ENCODE measurements at regions not wholly inside any gene's neighbourhood (a gene's known extent, or its start where the extent isn't known, plus 50 kb on each side); places are given as distances from the start of the nearest gene placed in this dataset.

GRCh38 chr2:185531721-185532120 is 206.9 kb upstream of the FSIP2 start:
- Histone ChIP-seq H3K4me1 (replicated peaks) (no peaks in the 10 kb centered on the region), H3K9me3 (no peaks in the 10 kb centered on the region), H3K4me3 (no peak overlapping the region), H3K27ac (no peak overlapping the region), H3K27me3 (replicated peaks; ENCODE audit: insufficient read depth) (no peaks in the 10 kb centered on the region), H3K36me3 (no peaks in the 10 kb centered on the region)
- no peak for DNase-seq (ENCODE audit: low spot score)
- TF ChIP-seq POLR2A (IDR thresholded peaks at IDR 0.05): no peak
- no peak for TF ChIP-seq CTCF (IDR thresholded peaks at IDR 0.05)
- TF ChIP-seq POLR2AphosphoS5 (IDR thresholded peaks at IDR 0.05): no peak
- 52% methylated on average over 2 of the region's 2 CpGs for WGBS
- intact Hi-C loops (cut with DNase I): no loop called here

- Histone ChIP-seq H3K4me1 (replicated peaks) (no peaks in the 10 kb centered on the region), H3K27me3 (replicated peaks; ENCODE audit: insufficient read depth) (no peaks in the 10 kb centered on the region), H3K4me3 (no peak overlapping the region), H3K36me3 (no peaks in the 10 kb centered on the region), H3K9me3 (no peaks in the 10 kb centered on the region), H3K27ac (no peak overlapping the region)
- 91% methylated on average over 2 of the region's 2 CpGs for WGBS
- TF ChIP-seq POLR2A (IDR thresholded peaks at IDR 0.05) (no peak), POLR2AphosphoS5 (IDR thresholded peaks at IDR 0.05) (no peak), CTCF (IDR thresholded peaks at IDR 0.05) (no peak)
- intact Hi-C loops (cut with DNase I): no loop called here
- no peak for DNase-seq (ENCODE audit: low spot score)
Observed at GRCh38 chr2:185537689-185538088, 200.9 kb upstream of the FSIP2 start.

GRCh38 chr2:185567196-185567595 is 171.4 kb upstream of the FSIP2 start:
- DNase-seq (ENCODE audit: low spot score): no peak
- no peaks in the 10 kb centered on the region for H3K4me1 ChIP-seq (replicated peaks)
- no peaks in the 10 kb centered on the region for H3K36me3 ChIP-seq
- no peaks in the 10 kb centered on the region for H3K9me3 ChIP-seq
- H3K4me3 ChIP-seq: no peak overlapping the region
- TF ChIP-seq CTCF (IDR thresholded peaks at IDR 0.05) (no peak), POLR2AphosphoS5 (IDR thresholded peaks at IDR 0.05) (no peak), POLR2A (IDR thresholded peaks at IDR 0.05) (no peak)
- no peak overlapping the region for H3K27ac ChIP-seq
- intact Hi-C loops (cut with DNase I): no loop called here
- H3K27me3 ChIP-seq (replicated peaks; ENCODE audit: insufficient read depth): no peaks in the 10 kb centered on the region
- 90% methylated on average over 2 of the region's 2 CpGs for WGBS

GRCh38 chr2:185567940-185568339 is 170.7 kb upstream of the FSIP2 start:
- no peaks in the 10 kb centered on the region for H3K27me3 ChIP-seq (replicated peaks; ENCODE audit: insufficient read depth)
- intact Hi-C loops (cut with DNase I): no loop called here
- H3K4me3 ChIP-seq: no peak overlapping the region
- DNase-seq (ENCODE audit: low spot score): no peak
- H3K4me1 ChIP-seq (replicated peaks): no peaks in the 10 kb centered on the region
- 87% methylated on average over 8 of the region's 8 CpGs for WGBS
- TF ChIP-seq POLR2A (IDR thresholded peaks at IDR 0.05): no peak
- TF ChIP-seq CTCF (IDR thresholded peaks at IDR 0.05): no peak
- no peak for TF ChIP-seq POLR2AphosphoS5 (IDR thresholded peaks at IDR 0.05)
- H3K36me3 ChIP-seq: no peaks in the 10 kb centered on the region
- H3K27ac ChIP-seq: no peak overlapping the region
- no peaks in the 10 kb centered on the region for H3K9me3 ChIP-seq

- H3K36me3 ChIP-seq: no peaks in the 10 kb centered on the region
- 73% methylated on average over 3 of the region's 3 CpGs for WGBS
- no peaks in the 10 kb centered on the region for H3K4me1 ChIP-seq (replicated peaks)
- TF ChIP-seq POLR2A (IDR thresholded peaks at IDR 0.05): no peak
- no peak for TF ChIP-seq POLR2AphosphoS5 (IDR thresholded peaks at IDR 0.05)
- TF ChIP-seq CTCF (IDR thresholded peaks at IDR 0.05): no peak
- no peak overlapping the region for H3K4me3 ChIP-seq
- no peak overlapping the region for H3K27ac ChIP-seq
- H3K27me3 ChIP-seq (replicated peaks; ENCODE audit: insufficient read depth): no peaks in the 10 kb centered on the region
- DNase-seq (ENCODE audit: low spot score): no peak
- no peaks in the 10 kb centered on the region for H3K9me3 ChIP-seq
- intact Hi-C loops (cut with DNase I): no loop called here
Observed at GRCh38 chr2:185578322-185578721, 160.3 kb upstream of the FSIP2 start.

Data from prostate gland (tissue), 2 donors.